ENCODE measurements at regions not wholly inside any gene's neighbourhood (a gene's known extent, or its start where the extent isn't known, plus 50 kb on each side); places are given as distances from the start of the nearest gene placed in this dataset.

DNA sequence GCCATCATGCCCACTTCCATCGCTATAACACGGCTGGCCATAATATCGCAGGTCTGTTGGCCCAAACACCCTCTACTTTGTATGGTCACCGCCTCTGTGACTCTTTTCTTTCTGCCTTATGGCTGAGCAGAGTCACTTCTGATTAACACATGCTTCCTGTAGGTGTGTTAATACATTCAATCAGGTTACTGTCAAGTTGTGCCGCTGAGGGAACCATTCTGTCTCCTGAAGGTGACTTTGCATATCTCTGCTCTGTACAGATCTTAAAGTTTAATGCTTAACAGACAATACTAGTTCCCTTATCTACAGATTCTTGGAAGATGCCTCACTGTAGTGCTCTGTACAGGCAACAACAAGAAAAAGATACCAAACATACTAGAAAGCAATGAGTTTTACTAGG lies 393.1 kb downstream of the CADM1 start:
- Histone ChIP-seq H3K4me3 (no peak overlapping the region), H3K27ac (no peak overlapping the region), H3K4me1 (ENCODE audit: control insufficient read depth in 1 of 2, low read depth in 2 of 2) (no peaks in the 10 kb centered on the region), H3K9me3 (no peaks in the 10 kb centered on the region), H3K36me3 (no peaks in the 10 kb centered on the region), H3K27me3 (replicated peaks; ENCODE audit: insufficient read depth) (no peaks in the 10 kb centered on the region)
- ATAC-seq (ENCODE audit: insufficient number of reproducible peaks, low FRiP score, low read depth) = no peak
- no peak for DNase-seq (ENCODE audit: low spot score)
- TF ChIP-seq CTCF (IDR thresholded peaks at IDR 0.05) = no peak

- no peak overlapping the region for H3K27ac ChIP-seq
- no peaks in the 10 kb centered on the region for H3K9me3 ChIP-seq
- no peaks in the 10 kb centered on the region for H3K4me1 ChIP-seq (ENCODE audit: control insufficient read depth in 1 of 2, low read depth in 2 of 2)
- no peaks in the 10 kb centered on the region for H3K27me3 ChIP-seq (replicated peaks; ENCODE audit: insufficient read depth)
- TF ChIP-seq CTCF (IDR thresholded peaks at IDR 0.05) = no peak
- ATAC-seq (ENCODE audit: insufficient number of reproducible peaks, low FRiP score, low read depth) = no peak
- H3K4me3 ChIP-seq = no peak overlapping the region
- no peak for DNase-seq (ENCODE audit: low spot score)
- no peaks in the 10 kb centered on the region for H3K36me3 ChIP-seq
These were observed 391.5 kb downstream of the CADM1 start for GRCh38 chr11:115112754-115113153.

DNA sequence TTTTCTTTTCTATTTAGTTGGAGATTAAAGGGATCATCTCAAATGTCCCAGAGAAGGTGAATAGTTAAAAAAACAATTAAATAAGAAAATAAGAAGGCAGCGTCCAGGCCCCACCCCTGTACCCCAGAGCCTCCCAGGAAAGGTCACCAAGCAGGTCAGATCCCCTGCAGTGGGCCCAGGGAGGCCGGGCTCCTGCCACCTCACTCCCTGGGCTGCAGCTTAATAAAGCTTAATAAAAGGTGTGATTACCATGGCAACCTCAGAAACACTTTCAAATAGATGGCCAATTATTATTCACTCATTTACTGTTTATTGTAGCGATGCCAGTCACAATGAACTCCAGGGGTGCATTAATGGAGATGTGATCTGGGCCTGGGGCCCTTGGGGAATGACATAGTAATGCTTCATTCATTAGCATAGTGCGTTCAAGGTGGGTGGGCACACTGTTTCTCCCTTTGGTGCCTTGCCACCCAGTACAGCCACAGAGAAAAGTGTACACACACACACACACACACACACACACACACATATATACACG lies 386.2 kb downstream of the CADM1 start:
- H3K36me3 ChIP-seq = no peaks in the 10 kb centered on the region
- no peak for TF ChIP-seq CTCF (IDR thresholded peaks at IDR 0.05)
- H3K27ac ChIP-seq = no peak overlapping the region
- no peaks in the 10 kb centered on the region for H3K4me1 ChIP-seq (ENCODE audit: control insufficient read depth in 1 of 2, low read depth in 2 of 2)
- no peak for DNase-seq (ENCODE audit: low spot score)
- no peaks in the 10 kb centered on the region for H3K9me3 ChIP-seq
- no peak for ATAC-seq (ENCODE audit: insufficient number of reproducible peaks, low FRiP score, low read depth)
- no peak overlapping the region for H3K4me3 ChIP-seq
- H3K27me3 ChIP-seq (replicated peaks; ENCODE audit: insufficient read depth) = no peaks in the 10 kb centered on the region

DNA sequence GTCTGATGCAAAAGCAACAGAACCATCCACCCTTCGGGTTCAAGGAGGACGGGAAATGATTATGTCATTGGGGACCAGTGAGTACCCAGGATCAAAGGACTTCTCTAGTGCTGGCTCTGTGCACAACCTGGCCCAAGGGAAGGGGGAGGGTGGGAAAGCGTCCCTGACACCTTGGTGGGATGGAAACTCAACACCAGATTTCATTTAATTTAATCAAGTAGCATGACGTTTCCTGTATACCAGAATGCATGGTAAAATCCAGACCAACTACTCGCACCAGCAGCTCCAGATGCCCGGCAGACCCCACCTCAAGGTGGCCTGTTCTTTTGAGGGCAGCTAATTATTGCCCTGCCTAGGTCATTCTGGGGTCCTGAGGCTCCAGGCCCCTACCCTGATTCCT lies 385.1 kb downstream of the CADM1 start:
- DNase-seq (ENCODE audit: low spot score) = no peak
- no peaks in the 10 kb centered on the region for H3K9me3 ChIP-seq

More for the DNA sequence above, 385.1 kb downstream of the CADM1 start:
- H3K36me3 ChIP-seq = no peaks in the 10 kb centered on the region
- H3K27ac ChIP-seq = no peak overlapping the region
- TF ChIP-seq CTCF (IDR thresholded peaks at IDR 0.05) = no peak
- ATAC-seq (ENCODE audit: insufficient number of reproducible peaks, low FRiP score, low read depth) = no peak
- H3K27me3 ChIP-seq (replicated peaks; ENCODE audit: insufficient read depth) = no peaks in the 10 kb centered on the region
- no peak overlapping the region for H3K4me3 ChIP-seq
- no peaks in the 10 kb centered on the region for H3K4me1 ChIP-seq (ENCODE audit: control insufficient read depth in 1 of 2, low read depth in 2 of 2)
